Fibroblast of lung (primary cell): ENCODE measurements at regions not wholly inside any gene's neighbourhood (a gene's known extent, or its start where the extent isn't known, plus 50 kb on each side); places are given as distances from the start of the nearest gene placed in this dataset.

Experiments
- CTCF ChIP-seq, 2 donors: IDR thresholded peaks in 1 of 2; conservative IDR thresholded peaks in 1 of 2; 1 replicate in 1 of 2; 2 replicates in 1 of 2; pipeline ENCODE4 v1.5.1; 2011 to 2012; ENCODE audit warnings: low read length in 2 of 2, control low read depth in 1 of 2, inconsistent platforms in 1 of 2, low read depth in 1 of 2, mild to moderate bottlenecking in 1 of 2
- EZH2 ChIP-seq: IDR thresholded peaks from 2 replicates; pipeline ENCODE4 v1.5.1; 2012; ENCODE audit warnings: low read length, control low read depth, mild to moderate bottlenecking; ENCODE audit errors: missing control alignments

- no peak for TF ChIP-seq CTCF (conservative IDR thresholded peaks at IDR 0.05 in 1 of 2, IDR thresholded peaks at IDR 0.05 in 1 of 2; ENCODE audit: low read depth in 1 of 2, low read length in 2 of 2)
- no peak for TF ChIP-seq EZH2
Observed at GRCh38 chr1:166698771-166699170, 140.5 kb upstream of the POGK start.
